CD4-positive, alpha-beta T cell treated with Interferon gamma for 1 hour (primary cell): ENCODE measurements at regions not wholly inside any gene's neighbourhood (a gene's known extent, or its start where the extent isn't known, plus 50 kb on each side); places are given as distances from the start of the nearest gene placed in this dataset.

ENCODE experiments used
- DNase-seq: peaks from one replicate; pipeline ENCODE4 v3.0.0-alpha.2; 2020

DNA sequence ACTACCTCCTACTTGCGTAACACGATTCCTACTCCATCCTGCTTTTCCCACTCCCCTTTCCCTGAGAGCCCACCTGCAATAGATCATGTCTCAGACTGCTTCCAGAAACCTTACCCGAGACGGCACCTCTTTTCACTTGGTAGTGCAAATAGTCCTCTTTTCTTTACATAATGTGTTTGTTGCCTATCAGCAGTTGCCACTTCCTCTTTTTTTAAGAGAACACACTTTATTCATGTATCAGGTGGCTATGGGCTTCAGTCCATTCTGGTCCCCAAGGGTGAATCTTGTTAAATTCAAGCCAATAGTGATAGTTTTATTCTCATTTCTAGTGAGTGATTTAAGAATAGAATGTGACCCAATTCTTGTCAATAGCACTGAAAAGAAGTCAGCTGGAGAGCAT lies 57.7 kb upstream of the FERMT1 start:
- DNase-seq, result no peak

- DNase-seq, result no peak
Measured at GRCh38 chr20:6178537-6178936, 55.7 kb upstream of the FERMT1 start.

DNA sequence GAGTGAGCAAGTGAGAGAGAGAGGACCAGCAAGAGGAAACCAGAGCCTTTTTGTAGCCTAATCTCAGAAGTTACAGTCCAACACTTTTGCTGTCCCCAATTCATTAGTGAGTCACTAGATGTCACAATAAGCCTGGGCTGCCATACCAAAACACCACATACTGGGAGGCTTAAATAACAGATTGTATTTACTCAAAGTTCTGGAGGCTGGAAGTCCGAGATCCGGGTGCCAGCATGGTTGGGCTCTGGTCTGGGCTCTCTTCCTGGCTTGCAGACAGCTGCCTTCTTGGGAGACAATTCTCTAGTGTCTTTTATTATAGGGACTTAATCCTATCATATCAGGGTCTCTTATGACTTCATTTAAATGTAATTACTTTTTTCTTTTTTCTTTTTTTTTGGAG lies 50.7 kb upstream of the FERMT1 start:
- no peak for DNase-seq
